Astrocyte of the cerebellum (primary cell): ENCODE measurements at regions not wholly inside any gene's neighbourhood (a gene's known extent, or its start where the extent isn't known, plus 50 kb on each side); places are given as distances from the start of the nearest gene placed in this dataset.

Experiments
- DNase-seq: peaks from one replicate; pipeline ENCODE4 v3.0.0-alpha.2; 2011; ENCODE audit warnings: low read depth
- H3K4me3 ChIP-seq: 2 replicates; pipeline ENCODE4 v1.5.1; 2011; ENCODE audit warnings: mild to moderate bottlenecking, low read depth, low read length, moderate library complexity
- CTCF ChIP-seq: IDR thresholded peaks from 2 replicates; pipeline ENCODE4 v1.5.1; 2012; ENCODE audit warnings: low read length, low read depth, moderate library complexity, mild to moderate bottlenecking; ENCODE audit errors: missing control alignments
- in situ Hi-C: cut with HindIII; loops from 2 replicates; pipeline ENCODE4 v1.10.0; 2017; ENCODE audit warnings: low sequenced_read_pairs

- H3K4me3 ChIP-seq: no peak overlapping the region
- no peak for DNase-seq
Observed at GRCh38 chr13:44015811-44016210, 136.1 kb downstream of the LACC1 start.

GRCh38 chr13:44017756-44018309, 138.1 kb downstream of the LACC1 start:
- no peak for DNase-seq
- TF ChIP-seq CTCF: no peak
- no peak overlapping the region for H3K4me3 ChIP-seq
- in situ Hi-C loops: no loop called here

More at GRCh38 chr13:44015811-44016210, 136.1 kb downstream of the LACC1 start:
- TF ChIP-seq CTCF: no peak
- in situ Hi-C loops: no loop called here

- in situ Hi-C loops: no loop called here
- H3K4me3 ChIP-seq: no peak overlapping the region
- DNase-seq: no peak
- no peak for TF ChIP-seq CTCF
Observed at GRCh38 chr13:44019651-44020050, 139.9 kb downstream of the LACC1 start.

GRCh38 chr13:44021422-44021821, 141.7 kb downstream of the LACC1 start:
- in situ Hi-C loops: no loop called here
- no peak for DNase-seq
- no peak overlapping the region for H3K4me3 ChIP-seq
- no peak for TF ChIP-seq CTCF

- no peak for TF ChIP-seq CTCF
- in situ Hi-C loops: no loop called here
- H3K4me3 ChIP-seq: no peak overlapping the region
- no peak for DNase-seq
Observed at GRCh38 chr13:44022196-44022595, 142.5 kb downstream of the LACC1 start.

- H3K4me3 ChIP-seq: no peak overlapping the region
- in situ Hi-C loops: no loop called here
- TF ChIP-seq CTCF: no peak
- no peak for DNase-seq
Observed at GRCh38 chr13:44024167-44024845, 144.6 kb downstream of the LACC1 start.
